ENCODE measurements at regions not wholly inside any gene's neighbourhood (a gene's known extent, or its start where the extent isn't known, plus 50 kb on each side); places are given as distances from the start of the nearest gene placed in this dataset.

DNA sequence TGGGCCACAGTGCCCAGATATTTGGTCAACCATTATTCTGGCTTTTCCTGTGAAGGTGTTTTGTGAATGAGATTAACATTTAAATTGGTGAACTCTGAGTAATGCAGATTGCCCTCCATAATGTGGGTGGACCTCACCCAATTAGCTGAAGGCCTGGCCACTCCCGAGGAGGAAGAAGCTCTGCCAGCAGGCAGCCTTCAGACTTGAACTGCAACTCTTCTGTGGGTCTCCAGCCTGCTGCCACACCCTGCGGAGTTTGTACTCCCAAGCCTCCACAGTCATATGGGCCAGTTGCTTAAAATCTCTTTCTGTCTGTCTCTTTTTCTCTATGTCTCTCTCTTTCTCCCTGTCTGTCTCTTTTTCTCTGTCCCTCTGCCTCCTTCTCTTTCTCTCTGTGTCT is 262.7 kb downstream of the MYCN start:
- Histone ChIP-seq H3K9me2 (replicated peaks; ENCODE audit: low read depth, low read length) (no peaks in the 10 kb centered on the region), H3K4me1 (ENCODE audit: insufficient read depth, low read length, poor library complexity, severe bottlenecking) (no peaks in the 10 kb centered on the region), H3K4me3 (ENCODE audit: low read length, poor library complexity, severe bottlenecking) (no peak overlapping the region), H2AFZ (ENCODE audit: low read length) (no peak overlapping the region), H3K27me3 (ENCODE audit: insufficient read depth, low read length, poor library complexity, severe bottlenecking) (no peaks in the 10 kb centered on the region), H3K36me3 (ENCODE audit: insufficient read depth, low read length) (no peaks in the 10 kb centered on the region), H3K79me2 (ENCODE audit: insufficient read depth, low read length) (no peaks in the 10 kb centered on the region), H4K20me1 (ENCODE audit: insufficient read depth, low read length, poor library complexity, severe bottlenecking) (no peaks in the 10 kb centered on the region), H3K4me2 (ENCODE audit: low read depth, low read length, poor library complexity, severe bottlenecking) (no peak overlapping the region), H3K9me3 (ENCODE audit: insufficient read depth, low read depth, low read length) (no peaks in the 10 kb centered on the region), H3K9ac (ENCODE audit: low read depth, low read length, poor library complexity, severe bottlenecking) (no peak overlapping the region), H3F3A (ENCODE audit: low read depth) (no peaks in the 10 kb centered on the region)
- no peak for TF ChIP-seq EZH2phosphoT487 (IDR thresholded peaks at IDR 0.05; ENCODE audit: borderline replicate concordance)
- TF ChIP-seq, protein P1, sequence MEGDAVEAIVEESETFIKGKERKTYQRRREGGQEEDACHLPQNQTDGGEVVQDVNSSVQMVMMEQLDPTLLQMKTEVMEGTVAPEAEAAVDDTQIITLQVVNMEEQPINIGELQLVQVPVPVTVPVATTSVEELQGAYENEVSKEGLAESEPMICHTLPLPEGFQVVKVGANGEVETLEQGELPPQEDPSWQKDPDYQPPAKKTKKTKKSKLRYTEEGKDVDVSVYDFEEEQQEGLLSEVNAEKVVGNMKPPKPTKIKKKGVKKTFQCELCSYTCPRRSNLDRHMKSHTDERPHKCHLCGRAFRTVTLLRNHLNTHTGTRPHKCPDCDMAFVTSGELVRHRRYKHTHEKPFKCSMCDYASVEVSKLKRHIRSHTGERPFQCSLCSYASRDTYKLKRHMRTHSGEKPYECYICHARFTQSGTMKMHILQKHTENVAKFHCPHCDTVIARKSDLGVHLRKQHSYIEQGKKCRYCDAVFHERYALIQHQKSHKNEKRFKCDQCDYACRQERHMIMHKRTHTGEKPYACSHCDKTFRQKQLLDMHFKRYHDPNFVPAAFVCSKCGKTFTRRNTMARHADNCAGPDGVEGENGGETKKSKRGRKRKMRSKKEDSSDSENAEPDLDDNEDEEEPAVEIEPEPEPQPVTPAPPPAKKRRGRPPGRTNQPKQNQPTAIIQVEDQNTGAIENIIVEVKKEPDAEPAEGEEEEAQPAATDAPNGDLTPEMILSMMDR (conservative IDR thresholded peaks at IDR 0.05; ENCODE audit: low read length), result no peak

DNA sequence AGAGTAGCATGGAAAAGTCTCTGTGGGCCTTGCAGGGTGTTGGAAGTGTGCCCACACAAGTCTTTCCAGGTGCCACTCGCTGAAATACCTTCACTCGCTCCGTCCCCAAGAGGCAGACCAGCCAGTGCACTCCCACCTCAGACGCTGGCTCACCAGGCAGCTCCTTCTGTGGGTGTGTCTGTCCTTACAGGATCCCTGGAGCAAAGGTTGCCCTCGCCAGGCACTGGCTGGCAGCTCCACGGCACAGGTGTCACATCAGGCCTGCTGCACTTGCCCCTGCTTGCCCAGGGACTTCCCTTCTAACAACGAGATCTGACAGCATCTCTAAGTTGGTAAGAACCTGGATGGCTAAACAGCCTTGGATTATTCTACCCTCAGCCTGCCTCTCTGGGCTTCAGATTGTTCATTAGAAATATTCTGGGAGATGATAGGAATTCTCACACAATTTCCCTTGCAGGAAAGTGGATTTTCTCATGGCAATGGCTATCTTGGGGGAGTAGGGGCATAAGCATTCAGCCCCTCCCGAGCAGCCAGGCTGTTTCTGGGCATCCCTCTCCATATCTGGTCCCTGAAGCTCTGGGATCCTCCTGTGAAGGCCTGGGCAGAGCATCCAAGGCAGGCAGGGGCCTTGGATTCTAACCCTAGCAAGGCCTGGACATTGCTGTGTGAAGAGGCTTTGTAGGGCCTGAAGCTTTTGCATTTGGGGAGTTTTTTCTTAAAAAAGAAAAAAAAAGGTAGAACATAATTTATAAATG is 262.1 kb downstream of the MYCN start:
- TF ChIP-seq, protein P1 (conservative IDR thresholded peaks at IDR 0.05; ENCODE audit: low read length), result no peak
- H3K27me3 ChIP-seq (ENCODE audit: insufficient read depth, low read length, poor library complexity, severe bottlenecking), result no peaks in the 10 kb centered on the region
- no peak overlapping the region for H2AFZ ChIP-seq (ENCODE audit: low read length)
- H3K4me3 ChIP-seq (ENCODE audit: low read length, poor library complexity, severe bottlenecking), result no peak overlapping the region
- no peaks in the 10 kb centered on the region for H3K9me2 ChIP-seq (replicated peaks; ENCODE audit: low read depth, low read length)
- no peaks in the 10 kb centered on the region for H3F3A ChIP-seq (ENCODE audit: low read depth)
- no peak overlapping the region for H3K4me2 ChIP-seq (ENCODE audit: low read depth, low read length, poor library complexity, severe bottlenecking)
- H3K9me3 ChIP-seq (ENCODE audit: insufficient read depth, low read depth, low read length), result no peaks in the 10 kb centered on the region
- H3K36me3 ChIP-seq (ENCODE audit: insufficient read depth, low read length), result no peaks in the 10 kb centered on the region
- no peak overlapping the region for H3K9ac ChIP-seq (ENCODE audit: low read depth, low read length, poor library complexity, severe bottlenecking)
- no peaks in the 10 kb centered on the region for H3K4me1 ChIP-seq (ENCODE audit: insufficient read depth, low read length, poor library complexity, severe bottlenecking)
- no peaks in the 10 kb centered on the region for H4K20me1 ChIP-seq (ENCODE audit: insufficient read depth, low read length, poor library complexity, severe bottlenecking)
- no peaks in the 10 kb centered on the region for H3K79me2 ChIP-seq (ENCODE audit: insufficient read depth, low read length)

DNA sequence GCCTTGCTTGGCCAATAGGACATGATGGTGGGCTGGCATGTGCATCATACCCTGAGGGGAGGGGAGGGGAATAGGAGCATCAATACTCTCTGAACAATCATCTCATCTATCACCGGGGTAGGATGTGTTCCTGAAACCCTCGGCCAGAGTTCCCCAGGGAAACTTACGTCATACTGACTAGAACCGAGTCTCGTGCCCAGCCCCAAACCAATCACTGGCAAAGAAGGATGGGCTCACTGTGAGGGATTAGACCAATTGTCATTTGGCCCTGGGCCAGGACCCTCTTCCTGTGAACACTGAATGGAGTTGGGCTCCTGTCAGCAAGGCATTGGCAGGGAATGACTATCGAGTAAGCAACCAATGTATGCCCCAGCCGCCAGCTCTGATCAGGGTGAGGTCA is 261.5 kb downstream of the MYCN start:
- Histone ChIP-seq H3K4me2 (ENCODE audit: low read depth, low read length, poor library complexity, severe bottlenecking) (no peak overlapping the region), H3K9me3 (ENCODE audit: insufficient read depth, low read depth, low read length) (no peaks in the 10 kb centered on the region)
- TF ChIP-seq, protein P1 (conservative IDR thresholded peaks at IDR 0.05; ENCODE audit: low read length), result no peak
- no peak for TF ChIP-seq EZH2phosphoT487 (IDR thresholded peaks at IDR 0.05; ENCODE audit: borderline replicate concordance)

More for the DNA sequence above, 261.5 kb downstream of the MYCN start:
- Histone ChIP-seq H3K36me3 (ENCODE audit: insufficient read depth, low read length) (no peaks in the 10 kb centered on the region), H3K27me3 (ENCODE audit: insufficient read depth, low read length, poor library complexity, severe bottlenecking) (no peaks in the 10 kb centered on the region), H3K79me2 (ENCODE audit: insufficient read depth, low read length) (no peaks in the 10 kb centered on the region), H3K9ac (ENCODE audit: low read depth, low read length, poor library complexity, severe bottlenecking) (no peak overlapping the region), H3K4me1 (ENCODE audit: insufficient read depth, low read length, poor library complexity, severe bottlenecking) (no peaks in the 10 kb centered on the region), H3F3A (ENCODE audit: low read depth) (no peaks in the 10 kb centered on the region), H4K20me1 (ENCODE audit: insufficient read depth, low read length, poor library complexity, severe bottlenecking) (no peaks in the 10 kb centered on the region), H3K9me2 (replicated peaks; ENCODE audit: low read depth, low read length) (no peaks in the 10 kb centered on the region), H2AFZ (ENCODE audit: low read length) (no peak overlapping the region), H3K4me3 (ENCODE audit: low read length, poor library complexity, severe bottlenecking) (no peak overlapping the region)
